HEK293 (cell line): ENCODE measurements at regions not wholly inside any gene's neighbourhood (a gene's known extent, or its start where the extent isn't known, plus 50 kb on each side); places are given as distances from the start of the nearest gene placed in this dataset.

Experiments
- CTCF ChIA-PET: fragments of 350-600 bp; formaldehyde crosslinking; extraction: SDS; loops from one replicate; lab custom pipeline; 2021; ENCODE audit warnings: antibody characterized with exemption; lab: Yijun Ruan, JAX
- POLR2A ChIA-PET: fragments of 300-600 bp; formaldehyde crosslinking; extraction: SDS; loops from one replicate; lab custom pipeline; 2020; ENCODE audit warnings: antibody characterized with exemption, inconsistent platforms; lab: Yijun Ruan, JAX
- H3K27ac ChIP-seq: fragments of 200-500 bp; sonication (Bioruptor generic); 2 replicates; pipeline ENCODE4 v1.5.1; 2014; ENCODE audit warnings: low read depth, low read length, control low read depth, inconsistent platforms; ENCODE audit errors: extremely low read depth
- H3K36me3 ChIP-seq, 2 experiments: fragments of 200-500 bp in 1 of 2; sonication (Bioruptor generic) in 1 of 2; 1 replicate in 1 of 2; 2 replicates in 1 of 2; pipeline ENCODE4 v1.5.1; 2014 to 2017; ENCODE audit warnings: inconsistent platforms in 2 of 2, low read length in 2 of 2; ENCODE audit not compliant: control insufficient read depth in 2 of 2, insufficient read depth in 1 of 2
- H3K4me1 ChIP-seq: fragments of 200-500 bp; sonication (Bioruptor generic); 2 replicates; pipeline ENCODE4 v1.5.1; 2014; ENCODE audit warnings: mild to moderate bottlenecking, low read length, inconsistent platforms; ENCODE audit not compliant: control insufficient read depth, insufficient read depth
- H3K4me3 ChIP-seq: 2 replicates; pipeline ENCODE4 v1.5.1; 2011; ENCODE audit warnings: low read depth, mild to moderate bottlenecking, control low read depth, low read length, moderate library complexity
- H3K9me3 ChIP-seq: fragments of 200-500 bp; sonication (Bioruptor generic); 2 replicates; pipeline ENCODE4 v1.5.1; 2014; ENCODE audit warnings: low read depth, low read length, inconsistent platforms; ENCODE audit not compliant: control insufficient read depth, insufficient read depth
- AEBP2 ChIP-seq: fragments of 450-650 bp; formaldehyde crosslinking; IDR thresholded peaks from 2 replicates; pipeline ENCODE4 v1.5.1; 2016; ENCODE audit warnings: missing biosample characterization, missing genetic modification characterization, borderline replicate concordance
- HOXA7 ChIP-seq: sonication (generic); formaldehyde crosslinking; IDR thresholded peaks from 2 replicates; pipeline ENCODE4 v1.8.1; 2022; ENCODE audit warnings: missing genetic modification reagents, borderline replicate concordance
- KLF1 ChIP-seq: fragments of 450-650 bp; formaldehyde crosslinking; IDR thresholded peaks from 2 replicates; pipeline ENCODE4 v1.5.1; 2016; ENCODE audit warnings: missing biosample characterization, missing genetic modification characterization
- KLF10 ChIP-seq: fragments of 450-650 bp; IDR thresholded peaks from 2 replicates; pipeline ENCODE4 v1.5.1; 2018; ENCODE audit warnings: missing biosample characterization, mild to moderate bottlenecking, missing genetic modification characterization
- KLF7 ChIP-seq: fragments of 450-650 bp; formaldehyde crosslinking; IDR thresholded peaks from 2 replicates; pipeline ENCODE4 v1.5.1; 2016; ENCODE audit warnings: missing biosample characterization, missing genetic modification characterization, borderline replicate concordance
- MEIS1 ChIP-seq: sonication (generic); formaldehyde crosslinking; IDR thresholded peaks from 2 replicates; pipeline ENCODE4 v1.8.1; 2022; ENCODE audit warnings: missing genetic modification reagents, mild to moderate bottlenecking, borderline replicate concordance
- OVOL3 ChIP-seq: fragments of 450-650 bp; formaldehyde crosslinking; IDR thresholded peaks from 2 replicates; pipeline ENCODE4 v1.5.1; 2016; ENCODE audit warnings: missing biosample characterization, missing genetic modification characterization
- SALL2 ChIP-seq: fragments of 450-650 bp; formaldehyde crosslinking; IDR thresholded peaks from 2 replicates; pipeline ENCODE4 v1.5.0; 2017; ENCODE audit warnings: missing biosample characterization, mild to moderate bottlenecking, missing genetic modification characterization, borderline replicate concordance
- SCRT1 ChIP-seq: fragments of 450-650 bp; formaldehyde crosslinking; IDR thresholded peaks from 2 replicates; pipeline ENCODE4 v1.5.1; 2016; ENCODE audit warnings: missing biosample characterization, missing genetic modification characterization, borderline replicate concordance
- ZBTB17 ChIP-seq: fragments of 450-650 bp; formaldehyde crosslinking; IDR thresholded peaks from 2 replicates; pipeline ENCODE4 v1.5.1; 2016; ENCODE audit warnings: missing biosample characterization, missing genetic modification characterization
- ZBTB20 ChIP-seq: fragments of 450-650 bp; formaldehyde crosslinking; IDR thresholded peaks from 2 replicates; pipeline ENCODE4 v1.5.1; 2016; ENCODE audit warnings: missing biosample characterization, missing genetic modification characterization
- ZBTB48 ChIP-seq: fragments of 450-650 bp; formaldehyde crosslinking; IDR thresholded peaks from 2 replicates; pipeline ENCODE4 v1.5.1; 2016; ENCODE audit warnings: missing biosample characterization, missing genetic modification characterization
- ZBTB8A ChIP-seq: fragments of 450-650 bp; formaldehyde crosslinking; IDR thresholded peaks from 2 replicates; pipeline ENCODE4 v1.5.1; 2016; ENCODE audit warnings: missing biosample characterization, missing genetic modification characterization
- ZNF10 ChIP-seq: fragments of 450-650 bp; formaldehyde crosslinking; IDR thresholded peaks from 2 replicates; pipeline ENCODE4 v1.5.1; 2017; ENCODE audit warnings: missing biosample characterization, missing genetic modification characterization
- ZNF133 ChIP-seq: fragments of 450-650 bp; formaldehyde crosslinking; IDR thresholded peaks from 2 replicates; pipeline ENCODE4 v1.5.1; 2016; ENCODE audit warnings: missing biosample characterization, missing genetic modification characterization
- ZNF138 ChIP-seq: fragments of 450-650 bp; formaldehyde crosslinking; IDR thresholded peaks from 2 replicates; pipeline ENCODE4 v1.5.1; 2016; ENCODE audit warnings: missing biosample characterization, missing genetic modification characterization, borderline replicate concordance
- ZNF175 ChIP-seq: fragments of 450-650 bp; formaldehyde crosslinking; IDR thresholded peaks from 2 replicates; pipeline ENCODE4 v1.5.1; 2016; ENCODE audit warnings: missing biosample characterization, missing genetic modification characterization
- ZNF2 ChIP-seq: fragments of 450-650 bp; formaldehyde crosslinking; IDR thresholded peaks from 2 replicates; pipeline ENCODE4 v1.5.1; 2016; ENCODE audit warnings: missing biosample characterization, missing genetic modification characterization
- ZNF23 ChIP-seq: fragments of 450-650 bp; formaldehyde crosslinking; IDR thresholded peaks from 2 replicates; pipeline ENCODE4 v1.5.1; 2016; ENCODE audit warnings: missing biosample characterization, missing genetic modification characterization, borderline replicate concordance
- ZNF239 ChIP-seq: fragments of 450-650 bp; formaldehyde crosslinking; IDR thresholded peaks from 2 replicates; pipeline ENCODE4 v1.5.1; 2016; ENCODE audit warnings: missing biosample characterization, missing genetic modification characterization
- ZNF292 ChIP-seq: fragments of 450-650 bp; formaldehyde crosslinking; IDR thresholded peaks from 2 replicates; pipeline ENCODE4 v1.5.1; 2016; ENCODE audit warnings: low read depth, missing biosample characterization, missing genetic modification characterization, borderline replicate concordance
- ZNF350 ChIP-seq: fragments of 450-650 bp; formaldehyde crosslinking; IDR thresholded peaks from 2 replicates; pipeline ENCODE4 v1.5.0; 2017; ENCODE audit warnings: missing biosample characterization, mild to moderate bottlenecking, missing genetic modification characterization
- ZNF398 ChIP-seq: fragments of 450-650 bp; formaldehyde crosslinking; IDR thresholded peaks from 2 replicates; pipeline ENCODE4 v1.5.1; 2017; ENCODE audit warnings: missing biosample characterization, missing genetic modification characterization
- ZNF416 ChIP-seq: fragments of 450-650 bp; formaldehyde crosslinking; IDR thresholded peaks from 2 replicates; pipeline ENCODE4 v1.5.1; 2016; ENCODE audit warnings: missing biosample characterization, missing genetic modification characterization
- ZNF521 ChIP-seq: fragments of 450-650 bp; formaldehyde crosslinking; IDR thresholded peaks from 2 replicates; pipeline ENCODE4 v1.5.1; 2017; ENCODE audit warnings: missing biosample characterization, mild to moderate bottlenecking, missing genetic modification characterization
- ZNF560 ChIP-seq: fragments of 450-650 bp; formaldehyde crosslinking; IDR thresholded peaks from 2 replicates; pipeline ENCODE4 v1.5.1; 2017; ENCODE audit warnings: missing biosample characterization, missing genetic modification characterization, borderline replicate concordance
- ZNF561 ChIP-seq: fragments of 450-650 bp; IDR thresholded peaks from 2 replicates; pipeline ENCODE4 v1.5.1; 2018; ENCODE audit warnings: missing biosample characterization, missing genetic modification characterization, borderline replicate concordance
- ZNF660 ChIP-seq: fragments of 450-650 bp; IDR thresholded peaks from 2 replicates; pipeline ENCODE4 v1.5.1; 2018; ENCODE audit warnings: missing biosample characterization, mild to moderate bottlenecking, missing genetic modification characterization
- ZSCAN30 ChIP-seq: fragments of 450-650 bp; IDR thresholded peaks from 2 replicates; pipeline ENCODE4 v1.5.1; 2018; ENCODE audit warnings: missing biosample characterization, mild to moderate bottlenecking, missing genetic modification characterization, moderate library complexity

GRCh38 chr10:78207776-78208175 is 174.1 kb downstream of the RPS24 start:
- Histone ChIP-seq H3K9me3 (no peaks in the 10 kb centered on the region), H3K4me1 (peaks cover 4% of the 10 kb centered on the region; the same call in 1 of the 2 replicates), H3K27ac (no peak overlapping the region), H3K4me3 (no peak overlapping the region), H3K36me3 (no peaks in the 10 kb centered on the region)
- CTCF ChIA-PET, result interaction anchor here (0.7 to 1.3 kb wide), 3 partner anchors 88 to 994 kb away, joined by 3 read pairs; no protein-coding TSS in a partner anchor
- POLR2A ChIA-PET, result interaction anchor here (1.2 kb wide), 1 partner anchor 178 kb away, joined by 3 read pairs; the partner anchor contains the start of gene POLR3A
- no peak for TF ChIP-seq SALL2
- no peak for TF ChIP-seq ZNF350 (tag by site-specific recombination)
- TF ChIP-seq ZNF23 (tag by site-specific recombination), result no peak
- no peak for TF ChIP-seq ZNF2 (tag by site-specific recombination)
- TF ChIP-seq ZNF133 (tag by site-specific recombination), result no peak
- TF ChIP-seq ZNF660, result no peak
- TF ChIP-seq KLF10 (tag by site-specific recombination), result no peak
- no peak for TF ChIP-seq ZNF398 (tag by site-specific recombination)
- no peak for TF ChIP-seq ZNF560 (tag by site-specific recombination)
- no peak for TF ChIP-seq ZNF10
- TF ChIP-seq ZNF292 (tag by site-specific recombination), result no peak
- TF ChIP-seq ZNF175, result no peak
- no peak for TF ChIP-seq ZBTB8A (tag by site-specific recombination)
- TF ChIP-seq ZNF521 (tag by site-specific recombination), result no peak
- TF ChIP-seq ZNF138 (tag by site-specific recombination), result no peak

- Histone ChIP-seq H3K4me3 (no peak overlapping the region), H3K9me3 (no peaks in the 10 kb centered on the region), H3K27ac (no peak overlapping the region), H3K36me3 (no peaks in the 10 kb centered on the region), H3K4me1 (no peaks in the 10 kb centered on the region)
- CTCF ChIA-PET, result interaction anchor here (0.9 to 2.8 kb wide), 2 partner anchors 163 to 229 kb away, joined by 3 to 8 read pairs; no protein-coding TSS in a partner anchor
- no peak for TF ChIP-seq SCRT1
- no peak for TF ChIP-seq MEIS1 (CRISPR knock-in tag)
- no peak for TF ChIP-seq ZNF561 (tag by site-specific recombination)
- no peak for TF ChIP-seq ZBTB48 (tag by site-specific recombination)
- TF ChIP-seq ZSCAN30 (tag by site-specific recombination), result no peak
- no peak for TF ChIP-seq HOXA7
- TF ChIP-seq ZBTB17 (tag by site-specific recombination), result no peak
- TF ChIP-seq OVOL3 (tag by site-specific recombination), result no peak
- no peak for TF ChIP-seq AEBP2 (tag by site-specific recombination)
- no peak for TF ChIP-seq ZNF416 (tag by site-specific recombination)
- no peak for TF ChIP-seq KLF1 (tag by site-specific recombination)
- TF ChIP-seq KLF7, result no peak
- TF ChIP-seq ZNF239 (tag by site-specific recombination), result no peak
- no peak for TF ChIP-seq ZBTB8A (tag by site-specific recombination)
- no peak for TF ChIP-seq ZBTB20 (tag by site-specific recombination)
- POLR2A ChIA-PET, result no interaction called here
These were observed 176.3 kb downstream of the RPS24 start for GRCh38 chr10:78209970-78210369.
